Neural cell (in vitro differentiated cells): ENCODE measurements at regions not wholly inside any gene's neighbourhood (a gene's known extent, or its start where the extent isn't known, plus 50 kb on each side); places are given as distances from the start of the nearest gene placed in this dataset.

Experiments
- EP300 ChIP-seq: fragments of 450-650 bp; conservative IDR thresholded peaks from 2 replicates; pipeline ENCODE4 v1.6.1; 2014; ENCODE audit warnings: antibody characterized with exemption, mild to moderate bottlenecking, moderate library complexity; ENCODE audit not compliant: poor library complexity, severe bottlenecking
- EZH2 ChIP-seq: fragments of 200-600, 300-800 bp; shearing (Covaris generic), sonication (generic); IDR thresholded peaks from 2 replicates; pipeline ENCODE4 v1.6.1; 2014; ENCODE audit warnings: antibody characterized with exemption, low read length, borderline replicate concordance, mild to moderate bottlenecking; ENCODE audit not compliant: insufficient read depth, poor library complexity, severe bottlenecking
- POLR2AphosphoS5 ChIP-seq: IDR thresholded peaks from 2 replicates; pipeline ENCODE4 v1.6.1; 2012
- TF ChIP-seq, protein P1 (sequence below): IDR thresholded peaks from 2 replicates; pipeline ENCODE4 v1.6.1; 2012; ENCODE audit warnings: borderline replicate concordance
- TF ChIP-seq, protein P2 (sequence below): fragments of 450-650 bp; IDR thresholded peaks from 2 replicates; pipeline ENCODE4 v1.5.1; 2014; ENCODE audit warnings: antibody characterized with exemption, mild to moderate bottlenecking, moderate library complexity; ENCODE audit not compliant: poor library complexity, severe bottlenecking

DNA sequence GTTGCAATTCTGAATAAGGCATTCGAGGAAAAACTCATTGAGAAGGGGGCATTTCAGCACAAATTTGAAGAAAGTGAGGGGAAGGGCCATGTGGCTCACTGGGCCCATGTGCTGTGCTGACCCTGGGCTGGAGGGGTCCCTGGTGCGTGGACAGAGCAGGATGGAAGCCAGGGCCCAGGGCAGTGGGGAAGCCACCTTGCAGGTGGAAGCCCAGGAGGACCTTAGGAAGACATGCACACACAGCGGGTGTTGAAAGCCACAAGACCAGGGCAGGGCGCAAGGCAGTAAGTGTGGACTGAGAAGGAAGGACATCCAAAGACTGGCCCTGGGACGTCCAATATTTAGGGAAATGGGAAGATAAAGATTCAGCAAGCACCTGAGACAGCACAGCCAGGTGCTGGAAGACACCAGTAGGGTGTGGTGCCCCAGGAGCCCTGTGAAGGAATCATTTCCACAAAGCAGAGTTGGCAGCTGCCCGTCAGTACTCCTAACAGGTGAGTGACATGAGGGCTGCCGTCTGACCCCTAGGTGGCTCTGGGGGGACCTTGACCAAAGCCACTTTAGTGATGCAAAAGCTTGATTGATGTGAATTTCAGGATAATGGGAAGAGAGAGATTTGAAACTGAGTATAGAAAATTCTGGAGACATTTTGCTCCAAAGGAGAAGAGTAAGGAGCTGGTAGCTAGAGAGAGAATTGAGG lies 254.4 kb upstream of the EXOC2 start:
- TF ChIP-seq, protein P1, sequence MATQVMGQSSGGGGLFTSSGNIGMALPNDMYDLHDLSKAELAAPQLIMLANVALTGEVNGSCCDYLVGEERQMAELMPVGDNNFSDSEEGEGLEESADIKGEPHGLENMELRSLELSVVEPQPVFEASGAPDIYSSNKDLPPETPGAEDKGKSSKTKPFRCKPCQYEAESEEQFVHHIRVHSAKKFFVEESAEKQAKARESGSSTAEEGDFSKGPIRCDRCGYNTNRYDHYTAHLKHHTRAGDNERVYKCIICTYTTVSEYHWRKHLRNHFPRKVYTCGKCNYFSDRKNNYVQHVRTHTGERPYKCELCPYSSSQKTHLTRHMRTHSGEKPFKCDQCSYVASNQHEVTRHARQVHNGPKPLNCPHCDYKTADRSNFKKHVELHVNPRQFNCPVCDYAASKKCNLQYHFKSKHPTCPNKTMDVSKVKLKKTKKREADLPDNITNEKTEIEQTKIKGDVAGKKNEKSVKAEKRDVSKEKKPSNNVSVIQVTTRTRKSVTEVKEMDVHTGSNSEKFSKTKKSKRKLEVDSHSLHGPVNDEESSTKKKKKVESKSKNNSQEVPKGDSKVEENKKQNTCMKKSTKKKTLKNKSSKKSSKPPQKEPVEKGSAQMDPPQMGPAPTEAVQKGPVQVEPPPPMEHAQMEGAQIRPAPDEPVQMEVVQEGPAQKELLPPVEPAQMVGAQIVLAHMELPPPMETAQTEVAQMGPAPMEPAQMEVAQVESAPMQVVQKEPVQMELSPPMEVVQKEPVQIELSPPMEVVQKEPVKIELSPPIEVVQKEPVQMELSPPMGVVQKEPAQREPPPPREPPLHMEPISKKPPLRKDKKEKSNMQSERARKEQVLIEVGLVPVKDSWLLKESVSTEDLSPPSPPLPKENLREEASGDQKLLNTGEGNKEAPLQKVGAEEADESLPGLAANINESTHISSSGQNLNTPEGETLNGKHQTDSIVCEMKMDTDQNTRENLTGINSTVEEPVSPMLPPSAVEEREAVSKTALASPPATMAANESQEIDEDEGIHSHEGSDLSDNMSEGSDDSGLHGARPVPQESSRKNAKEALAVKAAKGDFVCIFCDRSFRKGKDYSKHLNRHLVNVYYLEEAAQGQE: no peak
- TF ChIP-seq, protein P2, sequence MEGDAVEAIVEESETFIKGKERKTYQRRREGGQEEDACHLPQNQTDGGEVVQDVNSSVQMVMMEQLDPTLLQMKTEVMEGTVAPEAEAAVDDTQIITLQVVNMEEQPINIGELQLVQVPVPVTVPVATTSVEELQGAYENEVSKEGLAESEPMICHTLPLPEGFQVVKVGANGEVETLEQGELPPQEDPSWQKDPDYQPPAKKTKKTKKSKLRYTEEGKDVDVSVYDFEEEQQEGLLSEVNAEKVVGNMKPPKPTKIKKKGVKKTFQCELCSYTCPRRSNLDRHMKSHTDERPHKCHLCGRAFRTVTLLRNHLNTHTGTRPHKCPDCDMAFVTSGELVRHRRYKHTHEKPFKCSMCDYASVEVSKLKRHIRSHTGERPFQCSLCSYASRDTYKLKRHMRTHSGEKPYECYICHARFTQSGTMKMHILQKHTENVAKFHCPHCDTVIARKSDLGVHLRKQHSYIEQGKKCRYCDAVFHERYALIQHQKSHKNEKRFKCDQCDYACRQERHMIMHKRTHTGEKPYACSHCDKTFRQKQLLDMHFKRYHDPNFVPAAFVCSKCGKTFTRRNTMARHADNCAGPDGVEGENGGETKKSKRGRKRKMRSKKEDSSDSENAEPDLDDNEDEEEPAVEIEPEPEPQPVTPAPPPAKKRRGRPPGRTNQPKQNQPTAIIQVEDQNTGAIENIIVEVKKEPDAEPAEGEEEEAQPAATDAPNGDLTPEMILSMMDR: no peak
- TF ChIP-seq EP300: no peak
- no peak for TF ChIP-seq EZH2
- no peak for TF ChIP-seq POLR2AphosphoS5
